ENCODE measurements at regions not wholly inside any gene's neighbourhood (a gene's known extent, or its start where the extent isn't known, plus 50 kb on each side); places are given as distances from the start of the nearest gene placed in this dataset.

DNA sequence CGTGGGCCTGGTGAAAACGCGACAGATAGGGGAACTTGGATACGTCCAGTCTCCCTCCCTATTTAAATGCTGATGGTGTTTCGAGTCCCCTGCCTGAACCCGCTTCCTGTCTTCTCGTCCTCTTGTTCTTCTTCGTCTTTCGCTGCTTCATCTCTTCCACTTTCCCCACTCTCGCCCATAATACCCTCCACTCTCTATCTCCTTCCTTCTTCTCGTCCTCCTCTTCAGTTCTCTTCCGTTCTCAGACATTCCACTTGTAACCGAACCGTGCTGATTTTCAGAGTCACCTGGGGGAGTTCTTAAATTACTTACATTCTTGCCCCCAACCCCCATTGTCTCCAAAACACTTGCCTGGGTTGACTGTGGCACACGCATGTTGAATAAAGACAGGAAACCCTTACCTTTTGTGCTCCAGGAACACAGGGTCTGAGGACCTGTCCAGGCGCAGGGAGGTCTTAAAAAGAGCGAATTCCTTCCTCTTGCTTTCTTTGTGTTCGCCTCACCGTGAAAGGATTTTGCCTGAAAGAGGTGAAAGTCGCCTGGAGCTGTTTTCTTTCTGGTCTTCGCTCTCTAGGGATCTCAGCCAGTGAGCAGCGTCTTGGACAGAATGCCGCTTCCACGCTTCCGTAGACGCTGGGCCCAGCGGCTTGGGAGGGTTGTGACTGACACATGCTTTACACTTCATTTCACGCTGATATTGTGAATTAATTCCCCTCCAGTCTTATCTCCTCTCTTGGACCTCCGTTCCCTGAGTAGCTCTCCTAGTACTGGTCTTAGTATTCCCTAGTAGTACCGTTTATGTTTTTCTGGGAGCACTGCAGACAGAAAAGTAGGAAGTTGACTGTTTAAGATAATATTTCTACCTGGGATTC, 184.0 kb downstream of the GPX5 start:
- DNase-seq, result no peak

DNA sequence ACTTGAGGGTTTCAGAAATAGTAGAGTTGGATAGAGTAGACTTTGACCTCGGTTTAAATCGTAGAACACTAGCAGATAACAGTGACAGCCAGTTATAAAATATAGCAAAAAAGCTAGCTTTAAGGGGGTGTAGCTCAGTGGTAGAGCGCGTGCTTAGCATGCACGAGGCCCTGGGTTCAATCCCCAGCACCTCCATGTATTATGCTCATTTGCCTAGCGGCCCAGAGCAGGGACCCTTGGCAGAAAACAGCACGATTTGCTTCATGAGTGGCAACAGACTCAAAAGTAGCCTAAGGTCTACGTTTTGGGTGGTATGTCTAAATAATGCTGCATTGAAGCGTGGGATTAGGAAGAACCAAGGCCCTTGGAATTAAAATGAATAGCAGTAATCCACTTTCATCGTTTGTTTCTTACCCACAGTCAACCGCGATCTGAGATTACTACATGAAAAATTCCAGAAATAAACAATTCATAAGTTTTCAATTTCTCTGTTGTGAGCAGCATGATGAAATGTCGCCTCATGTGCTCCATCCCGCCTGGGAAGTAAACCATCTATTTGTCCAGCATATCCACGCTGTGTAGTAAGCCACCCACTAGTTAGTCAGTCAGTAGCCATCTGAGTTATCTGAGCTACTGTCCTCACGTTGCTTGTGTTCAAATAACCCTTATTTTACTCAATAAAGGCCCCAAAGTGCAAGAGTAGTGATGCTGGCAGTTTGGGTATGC, 184.9 kb downstream of the GPX5 start:
- DNase-seq, result no peak

DNA sequence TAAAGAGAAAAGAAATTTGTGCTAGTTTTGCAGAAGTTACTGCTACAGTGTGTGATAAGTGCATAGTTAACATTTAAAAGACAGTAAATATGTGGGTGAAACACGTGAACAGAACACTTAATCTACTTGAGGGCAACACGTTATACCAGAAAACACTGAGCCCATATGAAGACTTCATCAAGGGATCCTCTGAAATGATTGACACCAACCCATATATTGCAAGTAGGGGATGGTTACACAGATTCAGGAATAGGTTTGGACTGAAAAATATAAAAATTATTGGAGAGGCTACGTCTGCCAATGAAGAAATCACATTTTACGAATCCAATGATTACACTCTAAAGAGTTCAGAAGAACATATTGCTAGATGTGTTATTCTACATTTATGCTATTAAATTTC, 185.6 kb downstream of the GPX5 start:
- no peak for DNase-seq

GRCh38 chr6:28711788-28712341, 186.2 kb downstream of the GPX5 start:
- no peak for DNase-seq

GRCh38 chr6:28712982-28713381, 187.3 kb downstream of the GPX5 start:
- DNase-seq, result no peak

- peak; percentile 18 for DNase-seq
Measured at GRCh38 chr6:28719275-28719940, 193.7 kb downstream of the GPX5 start.

DNA sequence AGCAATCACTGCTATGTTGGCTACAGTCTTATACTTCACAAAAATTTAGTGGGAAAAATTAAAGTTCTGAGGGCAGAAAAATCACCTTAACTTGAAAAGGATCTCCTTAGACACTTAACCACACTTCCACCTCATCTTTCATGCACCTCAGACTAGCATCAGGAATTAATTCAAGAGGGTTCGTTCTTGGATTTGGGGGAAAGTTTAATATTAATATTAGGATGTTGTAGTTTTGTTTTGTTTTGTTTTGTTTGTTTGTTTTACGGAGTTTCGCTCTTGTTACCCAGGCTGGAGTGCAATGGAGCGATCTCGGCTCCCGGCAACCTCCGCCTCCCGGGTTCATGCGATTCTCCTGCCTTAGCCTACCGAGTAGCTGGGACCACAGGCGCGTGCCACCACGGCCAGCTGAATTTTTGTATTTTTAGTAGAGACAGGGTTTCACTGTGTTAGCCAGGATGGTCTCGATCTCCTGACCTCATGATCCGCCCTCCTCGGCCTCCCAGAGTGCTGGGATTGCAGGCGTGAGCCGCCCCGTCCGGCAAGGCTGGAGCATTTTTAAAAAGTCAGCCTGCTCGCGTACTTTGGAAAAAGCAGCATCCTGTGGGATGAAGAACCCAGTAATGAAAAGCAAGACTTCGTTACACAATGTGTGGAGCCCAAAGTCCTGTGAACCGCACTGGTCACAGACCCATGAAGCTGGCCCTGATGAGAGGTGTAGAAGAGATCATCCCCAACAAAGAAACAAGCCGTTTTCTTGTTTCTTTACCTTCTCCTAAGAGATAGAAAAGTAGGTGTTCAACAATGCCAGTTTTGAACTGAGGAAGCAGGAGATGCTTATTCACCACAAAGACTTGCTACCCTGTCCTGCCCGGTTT, 194.9 kb downstream of the GPX5 start:
- no peak for DNase-seq

DNA sequence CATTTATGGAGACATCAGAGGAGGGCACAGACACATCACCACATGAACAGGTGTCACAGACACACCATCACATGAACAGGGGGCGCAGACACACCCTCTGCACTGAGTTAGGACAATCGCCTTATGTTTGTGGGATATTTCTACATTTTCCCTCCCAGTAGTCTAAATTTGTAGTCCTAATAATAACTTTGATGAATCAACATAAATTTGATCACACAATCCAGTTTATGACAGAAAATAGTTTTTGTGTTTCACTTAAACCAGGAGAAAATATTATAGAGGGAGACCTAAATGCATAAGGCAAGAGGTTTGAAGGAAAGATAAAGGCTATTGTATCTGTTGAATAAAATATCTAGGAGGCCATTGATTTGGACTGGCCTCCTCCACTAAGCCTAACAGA, 195.7 kb downstream of the GPX5 start:
- no peak for DNase-seq

GRCh38 chr6:28724395-28724794, 198.7 kb downstream of the GPX5 start:
- DNase-seq, result no peak

- DNase-seq, result no peak
Measured at GRCh38 chr6:28725274-28725809, 198.4 kb downstream of the TRIM27 start.

GRCh38 chr6:28725890-28726348, 197.9 kb downstream of the TRIM27 start:
- DNase-seq, result no peak

DNA sequence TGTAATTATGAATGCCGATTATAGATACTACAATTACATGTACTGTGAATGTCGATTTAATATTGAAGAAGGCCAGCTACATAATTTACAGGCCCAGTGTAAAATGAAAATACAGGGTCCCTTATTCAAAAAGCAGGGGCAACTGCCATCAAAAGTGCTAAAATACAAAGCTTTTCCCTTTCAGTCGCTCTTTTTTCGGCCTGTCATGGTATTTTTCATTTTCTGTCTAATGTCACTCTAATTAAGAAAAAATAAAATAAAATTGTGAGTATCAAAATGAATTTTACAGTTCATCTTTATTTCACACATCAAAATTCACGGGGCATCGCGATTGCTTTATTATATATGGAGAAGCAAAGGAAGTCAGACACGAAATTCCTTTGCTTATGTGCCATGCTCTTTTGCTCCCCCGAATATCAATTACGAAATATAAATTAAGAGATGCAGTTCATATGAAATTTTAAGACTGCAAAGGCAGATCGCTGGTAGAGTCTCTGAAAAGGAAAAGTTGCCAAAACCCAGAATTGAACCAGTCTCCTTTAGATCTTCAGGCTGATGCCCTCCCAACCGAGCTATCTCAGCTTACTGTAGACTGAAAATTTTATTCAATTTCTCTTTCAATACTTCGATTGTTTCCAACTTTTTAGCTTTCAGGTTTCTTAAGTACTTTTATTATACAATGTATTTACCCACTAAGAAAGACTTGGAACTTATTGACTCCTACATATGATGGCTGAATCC, 197.0 kb downstream of the TRIM27 start:
- DNase-seq, result no peak

DNA sequence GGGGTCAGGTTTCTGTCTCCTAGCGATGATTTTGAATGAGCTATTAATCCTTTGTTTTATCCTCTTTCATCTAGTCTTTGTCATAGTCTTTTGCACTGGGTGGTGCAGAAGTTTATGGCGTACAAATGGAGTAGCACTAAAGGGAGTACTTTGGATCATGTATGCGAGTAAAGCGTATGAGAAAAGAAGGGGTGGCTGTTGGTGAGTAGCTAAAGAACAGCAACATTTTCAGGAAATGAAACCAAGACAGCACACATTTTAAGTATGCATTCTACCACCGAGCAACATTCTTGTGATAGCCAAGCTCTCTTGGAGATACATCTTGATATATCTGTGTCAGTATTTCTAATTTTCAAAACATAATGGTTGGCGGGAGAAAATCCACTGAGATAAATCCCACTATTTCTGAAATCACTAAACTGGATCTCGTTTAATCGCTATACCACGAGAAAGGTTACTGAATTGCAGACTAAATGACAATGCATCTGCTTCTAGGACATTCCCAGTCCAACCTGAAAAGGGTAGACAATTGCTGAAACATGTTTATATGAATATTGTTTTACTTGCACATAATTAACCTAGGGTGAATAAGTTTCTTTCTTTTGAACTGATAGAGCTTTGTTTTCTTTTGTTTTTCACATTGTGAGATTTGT, 196.1 kb downstream of the TRIM27 start:
- DNase-seq, result no peak

DNA sequence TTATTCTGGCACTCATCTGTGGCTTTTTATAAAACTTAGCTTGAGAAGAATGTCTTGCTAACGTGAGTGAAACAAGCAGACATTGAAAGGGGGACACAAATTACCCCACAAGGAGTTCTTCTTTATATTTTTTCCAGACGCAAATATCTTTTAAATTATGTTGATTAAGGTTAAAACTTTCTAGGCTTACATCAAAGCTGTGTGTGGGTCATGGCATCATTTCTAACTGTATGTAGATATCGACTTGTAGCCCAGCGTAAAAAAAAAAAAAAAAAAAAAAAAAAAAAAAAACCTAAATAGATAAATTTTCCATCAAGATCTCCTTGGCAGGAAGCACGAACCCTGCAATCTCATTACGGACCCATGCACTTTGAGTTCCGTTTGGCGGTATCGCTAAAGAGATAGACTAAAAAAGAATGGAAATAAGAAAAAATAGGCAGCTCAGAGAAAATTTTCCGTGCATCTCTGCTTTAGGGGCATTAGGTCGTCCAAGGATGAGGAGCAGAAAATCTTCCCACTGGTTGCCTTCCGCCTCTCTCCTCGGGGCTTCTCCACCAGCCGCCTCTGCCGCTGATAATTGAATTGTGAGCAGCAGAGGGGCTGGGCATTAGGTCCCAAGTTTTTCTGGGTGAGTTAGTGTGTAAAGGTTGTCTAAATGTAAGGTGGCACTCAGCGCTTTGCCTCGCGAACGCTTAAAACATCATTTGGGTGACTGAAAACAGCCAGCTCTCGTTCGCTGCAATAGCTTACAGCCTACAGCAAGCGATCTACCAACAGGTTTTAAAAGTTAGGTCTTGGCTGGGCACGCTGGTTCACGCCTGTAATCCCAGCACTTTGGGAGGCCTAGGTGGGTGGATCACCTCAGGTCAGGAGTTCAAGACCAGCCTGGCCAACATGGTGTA, 194.0 kb downstream of the TRIM27 start:
- DNase-seq, result no peak

- no peak for DNase-seq
Measured at GRCh38 chr6:28732052-28732451, 191.7 kb downstream of the TRIM27 start.

GRCh38 chr6:28734443-28734959, 189.3 kb downstream of the TRIM27 start:
- DNase-seq, result no peak

- no peak for DNase-seq
Measured at GRCh38 chr6:28736121-28736520, 187.7 kb downstream of the TRIM27 start.

DNA sequence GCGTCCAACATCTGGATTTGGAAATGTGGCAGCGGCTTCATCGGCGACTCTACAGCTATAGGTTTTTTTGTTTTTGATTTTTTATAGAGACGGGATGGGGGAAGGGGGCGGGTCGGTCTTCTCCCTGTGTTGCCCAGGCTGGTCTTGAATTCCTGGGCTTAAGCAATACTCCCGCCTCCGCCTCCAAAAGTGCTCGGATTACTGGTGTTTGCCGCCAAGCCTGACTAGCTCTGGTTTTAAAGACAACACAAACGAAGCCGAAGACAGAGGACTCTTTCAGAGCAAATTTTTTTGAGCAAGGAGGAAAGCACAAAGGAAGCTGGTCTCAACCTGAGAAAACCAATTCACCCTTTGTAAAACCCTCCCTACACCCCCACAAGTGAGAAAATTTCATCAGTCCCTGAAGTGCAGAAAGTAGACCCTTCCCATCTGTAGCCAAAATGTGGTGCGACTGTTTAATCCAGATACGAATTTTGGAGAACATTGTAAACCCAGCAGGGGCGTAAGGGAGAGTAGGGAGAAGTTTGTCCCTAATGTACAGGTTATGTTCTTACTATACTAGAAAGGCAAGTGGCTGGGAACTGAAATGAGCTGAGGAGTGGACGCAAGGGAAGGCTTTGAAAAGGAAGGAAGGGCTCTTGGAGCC, 185.9 kb downstream of the TRIM27 start:
- DNase-seq, result no peak

DNA sequence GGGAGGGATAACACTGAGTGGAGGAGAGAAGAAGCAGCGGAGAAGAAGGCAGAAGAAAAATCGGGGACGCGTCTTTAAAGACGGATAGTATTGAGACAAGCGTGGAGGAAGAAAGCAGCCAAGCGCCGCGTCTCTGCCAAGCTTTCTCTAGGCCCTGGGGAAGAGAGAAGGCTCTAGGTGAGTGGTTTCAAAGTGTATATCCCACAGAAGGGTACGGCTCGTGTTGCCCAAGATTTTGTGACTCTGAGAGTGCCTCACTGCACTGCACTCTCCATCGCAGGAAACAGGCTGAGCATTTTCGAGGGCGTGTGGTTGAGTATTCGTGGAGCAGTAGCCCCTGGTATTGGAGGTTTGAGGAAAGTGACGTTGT, 185.4 kb downstream of the TRIM27 start:
- no peak for DNase-seq

Measured in activated naive CD4-positive, alpha-beta T cell treated with anti-CD3 and anti-CD28 coated beads, Interleukin-2, amount 50 U/mL, for 16 hours (primary cell).